HG03354 (cell line): ENCODE measurements at regions not wholly inside any gene's neighbourhood (a gene's known extent, or its start where the extent isn't known, plus 50 kb on each side); places are given as distances from the start of the nearest gene placed in this dataset.

ENCODE experiments used
- ATAC-seq: cut with Tn5 transposase; IDR thresholded peaks from one replicate; pipeline ENCODE4 v1.9.1; 2021; ENCODE audit warnings: mild to moderate bottlenecking; ENCODE audit not compliant: unreplicated experiment, poor library complexity, severe bottlenecking

DNA sequence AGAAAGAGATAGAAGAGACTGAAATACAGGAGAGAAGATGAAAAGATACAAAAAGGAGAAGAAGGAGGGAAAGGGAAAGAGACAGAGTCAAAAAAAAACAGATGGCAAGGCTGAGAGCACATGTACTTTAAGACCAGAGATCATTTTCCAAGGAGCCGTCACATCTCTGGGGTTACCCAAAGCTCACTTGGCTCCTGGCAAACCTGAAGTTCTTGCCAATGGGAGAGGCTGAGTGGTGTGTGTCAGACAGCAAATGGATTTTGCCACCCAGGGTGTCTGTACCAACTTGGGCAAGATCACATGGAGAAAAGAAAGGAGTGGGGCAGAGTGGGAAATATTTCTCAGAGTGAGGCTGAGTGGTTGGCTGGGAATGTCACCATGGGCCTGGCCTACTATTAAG lies 219.3 kb upstream of the TNP1 start:
- no peak for ATAC-seq

DNA sequence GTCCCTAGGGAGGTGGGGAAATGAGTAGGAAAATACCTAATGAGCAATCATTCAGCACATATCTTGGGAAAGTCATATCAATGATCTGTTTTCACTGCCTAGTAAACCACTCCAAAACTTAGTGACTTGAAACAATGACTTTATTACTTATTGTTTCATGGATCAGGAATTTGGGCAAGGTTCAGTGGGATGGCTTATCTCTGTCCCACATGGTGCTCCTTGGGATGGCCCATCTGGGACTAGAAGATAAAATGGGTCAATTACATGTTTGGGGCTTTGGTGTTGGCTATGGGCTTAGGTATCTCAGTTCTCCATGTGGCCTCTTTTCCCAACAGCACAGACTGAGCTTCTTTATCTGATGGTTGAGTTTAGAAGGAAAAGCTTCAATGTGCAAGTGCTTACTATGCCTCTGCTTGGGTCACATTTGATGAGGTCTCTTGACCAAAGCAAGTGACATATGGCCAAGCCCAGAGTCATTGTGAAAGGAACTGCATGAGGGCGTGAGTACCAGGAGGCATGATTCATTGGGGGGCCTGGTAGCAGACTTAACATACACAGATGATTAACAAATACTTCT lies 218.1 kb upstream of the TNP1 start:
- ATAC-seq, result peak; percentile 59

DNA sequence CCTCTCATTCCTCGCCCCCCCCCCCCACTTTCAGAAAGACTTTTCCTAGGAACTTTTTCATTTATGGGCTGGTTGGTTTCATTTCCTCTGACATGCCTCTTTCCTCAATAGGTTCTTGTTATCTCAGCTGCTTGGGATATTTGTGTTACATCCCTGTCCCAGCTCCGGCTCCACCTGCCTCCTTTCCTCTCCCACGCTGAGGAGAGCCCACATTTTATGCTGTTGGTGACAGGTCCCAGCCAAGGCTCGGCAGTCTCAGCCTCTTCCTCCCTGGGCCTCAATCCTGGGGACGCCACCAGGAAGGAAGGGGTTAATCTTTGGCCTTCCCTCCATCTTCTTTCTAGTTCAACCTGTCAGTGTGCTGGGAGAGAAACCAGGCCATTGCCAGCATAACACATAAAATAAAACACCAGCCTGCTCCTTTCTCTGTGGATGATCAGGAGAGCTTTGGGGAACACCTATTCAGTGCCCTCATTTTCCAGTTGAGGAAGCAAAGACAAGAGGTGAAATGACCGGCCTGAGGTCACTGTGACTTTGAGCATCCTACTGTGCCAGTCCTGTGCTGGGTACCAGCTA lies 216.9 kb upstream of the TNP1 start:
- no peak for ATAC-seq

DNA sequence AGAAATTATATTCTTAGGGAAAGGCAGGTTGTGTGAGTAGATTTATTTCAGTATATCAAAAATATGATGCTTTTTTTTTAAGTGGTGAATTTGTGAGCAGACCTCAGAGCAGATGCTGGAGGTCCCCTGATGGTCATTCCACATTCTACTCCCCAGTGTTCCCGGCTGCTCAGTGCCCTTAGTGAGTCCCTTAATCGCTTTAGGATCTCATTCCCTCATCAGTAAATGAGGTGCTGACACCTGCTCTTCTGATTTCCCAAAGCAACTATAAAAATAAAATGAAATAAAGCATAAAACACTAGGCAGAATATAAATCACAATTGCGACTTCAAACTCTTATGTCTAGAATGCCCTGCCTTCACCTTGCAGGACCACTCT lies 216.2 kb upstream of the TNP1 start:
- no peak for ATAC-seq

DNA sequence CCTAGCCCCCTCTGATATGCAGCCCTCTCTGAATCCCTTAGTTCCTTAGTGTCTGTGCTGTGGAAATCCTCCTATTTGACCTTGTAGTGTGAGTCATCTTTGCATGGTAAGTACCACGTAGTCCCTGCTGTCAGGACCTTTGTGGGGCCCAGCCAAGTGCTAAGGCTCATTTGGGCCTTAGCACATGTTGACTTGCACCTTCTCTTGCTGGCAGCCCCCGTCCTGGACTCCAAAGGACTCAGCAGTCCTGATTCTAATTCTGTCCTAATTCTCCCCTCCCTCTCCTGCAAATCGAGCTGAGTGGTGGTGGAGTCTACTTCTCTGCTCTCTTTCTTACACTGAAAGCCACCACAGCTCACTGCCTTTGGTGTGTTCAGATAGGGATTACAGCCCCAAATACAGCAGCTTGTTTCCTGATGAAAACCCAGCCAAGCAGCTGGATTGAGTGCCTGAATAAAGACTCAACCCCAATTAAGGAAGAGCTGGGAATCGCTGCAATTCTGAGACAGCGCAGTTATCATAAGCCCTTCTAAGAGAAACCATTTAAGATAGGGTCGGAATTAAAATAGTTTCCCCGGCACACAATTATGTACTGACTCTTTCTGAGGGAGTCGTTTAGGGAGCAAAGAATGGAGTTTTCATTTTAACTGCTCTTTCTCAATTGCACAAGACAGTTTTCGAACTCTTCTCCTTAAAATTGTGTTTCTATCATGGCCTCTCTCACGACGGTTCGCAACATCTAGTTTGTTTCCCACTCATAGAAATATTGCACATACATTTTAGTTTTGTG lies 215.6 kb upstream of the TNP1 start:
- no peak for ATAC-seq

DNA sequence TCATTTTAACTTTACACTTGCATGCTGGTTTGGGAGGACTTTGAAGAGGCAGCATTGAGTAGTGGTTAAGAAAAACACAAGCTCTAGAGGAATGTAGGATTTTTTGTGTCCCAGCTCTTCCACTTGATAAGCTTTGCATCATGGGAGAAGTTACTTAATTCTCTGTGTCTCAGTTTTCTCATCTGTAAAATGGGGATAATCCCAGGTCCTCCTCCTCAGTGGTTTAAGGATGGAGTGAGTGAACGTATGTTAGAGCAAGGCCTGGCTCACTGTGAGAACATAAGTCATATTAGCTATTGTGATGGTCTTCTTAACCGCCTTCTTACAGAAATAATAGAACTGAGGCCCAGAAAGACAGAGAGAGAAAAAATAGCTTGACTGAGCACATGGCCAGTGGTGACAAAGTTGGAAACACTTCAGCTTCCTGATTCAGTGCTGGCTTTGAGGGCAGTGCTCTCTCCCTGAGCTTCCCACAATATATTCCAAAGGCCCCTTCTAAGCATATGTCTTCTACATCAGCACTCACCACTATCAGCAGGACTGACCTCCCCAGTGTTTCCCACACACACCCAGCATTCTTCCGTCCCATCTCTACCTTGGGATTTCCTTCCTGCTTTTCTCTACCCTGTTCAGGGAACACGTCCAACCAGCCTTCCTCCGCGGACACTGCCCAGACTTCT lies 214.9 kb upstream of the TNP1 start:
- no peak for ATAC-seq

DNA sequence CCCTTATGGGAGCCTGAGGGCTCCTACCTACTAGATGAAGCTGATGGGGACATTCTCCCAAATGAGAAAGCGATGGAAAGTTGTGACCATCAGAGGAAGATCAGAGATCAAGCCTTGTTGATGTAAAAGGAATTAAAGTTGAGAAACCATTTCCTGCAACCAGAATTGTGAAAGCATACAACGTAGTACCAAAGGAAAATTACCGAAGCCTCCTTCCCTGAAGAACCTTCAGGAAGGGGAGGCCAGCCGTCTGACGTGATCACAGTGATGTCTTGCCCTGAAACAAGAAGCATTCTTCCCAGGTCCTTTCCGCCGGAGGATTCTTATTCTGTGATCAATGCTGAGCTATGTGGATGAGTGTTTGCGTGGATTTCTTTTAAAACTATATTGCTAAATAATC lies 211.6 kb upstream of the TNP1 start:
- ATAC-seq, result no peak

DNA sequence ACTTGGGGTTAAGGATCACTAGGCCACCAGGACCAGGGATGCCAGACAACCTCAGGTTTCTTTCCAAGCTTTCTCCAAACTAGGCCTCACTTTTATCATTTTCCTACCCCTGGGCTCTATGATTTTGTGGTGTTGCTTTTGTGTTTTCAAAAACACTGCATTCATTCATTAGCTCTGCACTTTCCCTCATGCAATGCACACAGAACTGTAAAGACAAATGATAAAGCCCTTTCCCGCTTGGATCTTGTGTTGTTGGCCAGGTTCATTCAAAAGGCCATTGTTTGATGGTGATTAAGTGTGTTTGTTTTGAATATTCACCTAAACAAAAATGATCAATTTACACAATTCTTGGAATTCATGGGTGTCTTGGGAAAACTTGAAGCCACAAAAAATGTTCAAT lies 210.7 kb upstream of the TNP1 start:
- no peak for ATAC-seq

DNA sequence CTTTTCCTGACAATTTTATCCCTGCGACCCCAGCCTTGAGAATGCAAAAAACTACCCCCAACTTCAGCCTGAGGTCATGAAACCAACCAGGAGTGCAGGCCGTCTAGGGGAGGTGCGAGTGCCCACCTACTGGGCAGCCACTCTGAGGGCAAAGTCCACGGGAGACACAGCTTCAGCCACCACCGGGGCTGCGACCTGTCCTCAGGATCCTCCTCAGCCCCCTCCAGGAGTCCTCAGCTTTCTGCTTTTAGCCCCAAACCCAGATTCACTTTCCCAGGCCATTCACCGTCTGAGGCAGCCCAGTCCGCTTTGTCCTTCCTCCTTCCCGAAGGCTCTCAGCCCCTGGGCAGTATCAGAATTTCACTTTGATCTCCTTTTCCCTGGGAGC lies 210.2 kb upstream of the TNP1 start:
- no peak for ATAC-seq

DNA sequence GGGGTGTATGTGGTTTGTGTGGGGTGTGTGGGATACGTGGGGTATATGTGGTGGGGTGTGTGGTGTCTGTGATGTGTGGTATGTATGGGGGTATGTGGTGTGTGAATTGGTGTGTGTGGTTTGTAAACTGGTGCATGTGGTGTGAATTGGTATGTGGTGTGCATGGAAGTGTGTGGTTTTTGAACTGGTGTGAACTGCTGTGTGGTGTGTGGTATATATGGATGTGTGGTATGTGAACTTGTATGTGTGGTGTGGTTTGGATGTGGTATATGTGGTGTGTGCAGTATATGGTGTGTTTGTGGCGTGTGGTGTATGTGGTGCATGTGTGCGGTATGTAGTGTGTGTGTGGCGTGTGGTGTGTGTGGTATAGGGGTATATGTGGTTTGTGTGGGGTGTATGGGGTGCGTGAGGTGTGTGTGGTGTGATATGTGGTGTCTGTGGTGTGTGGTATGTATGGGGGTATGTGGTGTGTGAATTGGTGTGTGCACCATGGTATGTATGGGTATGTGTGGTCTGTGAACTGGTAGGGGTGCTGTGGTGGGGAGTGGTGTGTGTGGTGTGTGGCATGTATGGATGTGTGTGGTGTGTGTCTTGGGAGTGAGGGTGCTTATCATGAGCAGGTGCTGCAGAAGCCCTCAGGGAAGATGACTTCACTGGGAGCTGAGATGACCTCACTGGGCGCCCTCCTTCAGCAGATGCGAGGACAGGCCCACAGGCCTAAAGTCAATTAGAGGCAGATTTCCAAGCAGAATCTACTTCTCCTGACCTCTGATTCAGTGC lies 209.6 kb upstream of the TNP1 start:
- no peak for ATAC-seq

DNA sequence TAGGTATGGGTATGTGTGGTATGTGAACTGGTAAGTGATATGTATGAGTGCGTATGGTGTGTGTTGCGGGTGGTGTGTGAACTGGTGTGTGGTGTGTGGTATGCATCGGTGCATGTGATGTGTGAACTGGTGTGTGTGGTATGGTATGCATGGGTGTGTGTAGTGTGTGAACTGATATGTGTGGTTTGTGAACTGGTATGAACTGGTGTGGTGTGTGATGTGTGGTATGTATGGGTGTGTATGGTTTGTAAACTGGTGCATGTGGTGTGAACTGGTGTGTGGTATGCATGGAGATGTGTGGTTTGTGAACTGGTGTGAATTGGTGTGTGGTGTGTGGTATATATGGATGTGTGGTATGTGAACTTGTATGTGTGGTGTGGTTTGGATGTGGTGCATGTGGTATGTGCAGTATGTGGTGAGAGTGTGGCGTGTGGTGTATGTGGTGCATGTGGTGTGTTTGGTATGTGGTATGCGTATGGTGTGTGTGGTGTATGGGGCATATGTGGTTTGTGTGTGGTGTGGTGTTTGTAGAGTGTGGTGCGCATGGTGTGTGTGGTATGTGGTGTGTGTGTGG lies 208.9 kb upstream of the TNP1 start:
- ATAC-seq, result no peak

DNA sequence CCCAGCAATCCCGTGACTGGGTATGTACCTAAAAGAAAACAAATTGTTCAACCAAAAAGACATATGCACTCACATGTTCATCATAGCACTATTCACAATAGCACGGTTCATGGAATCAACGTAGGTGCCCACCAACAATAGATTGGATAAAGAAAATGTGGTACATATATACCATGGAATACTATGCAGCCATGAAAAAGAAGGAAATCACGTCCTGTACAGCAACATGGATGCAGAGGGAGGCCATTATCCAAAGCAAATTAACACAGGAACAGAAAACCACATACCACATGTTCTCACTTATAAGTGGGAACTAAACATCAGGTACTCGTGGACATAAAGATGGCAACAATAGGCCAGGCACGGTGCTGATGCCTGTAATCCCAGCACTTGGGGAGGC lies 207.9 kb upstream of the TNP1 start:
- ATAC-seq, result no peak

DNA sequence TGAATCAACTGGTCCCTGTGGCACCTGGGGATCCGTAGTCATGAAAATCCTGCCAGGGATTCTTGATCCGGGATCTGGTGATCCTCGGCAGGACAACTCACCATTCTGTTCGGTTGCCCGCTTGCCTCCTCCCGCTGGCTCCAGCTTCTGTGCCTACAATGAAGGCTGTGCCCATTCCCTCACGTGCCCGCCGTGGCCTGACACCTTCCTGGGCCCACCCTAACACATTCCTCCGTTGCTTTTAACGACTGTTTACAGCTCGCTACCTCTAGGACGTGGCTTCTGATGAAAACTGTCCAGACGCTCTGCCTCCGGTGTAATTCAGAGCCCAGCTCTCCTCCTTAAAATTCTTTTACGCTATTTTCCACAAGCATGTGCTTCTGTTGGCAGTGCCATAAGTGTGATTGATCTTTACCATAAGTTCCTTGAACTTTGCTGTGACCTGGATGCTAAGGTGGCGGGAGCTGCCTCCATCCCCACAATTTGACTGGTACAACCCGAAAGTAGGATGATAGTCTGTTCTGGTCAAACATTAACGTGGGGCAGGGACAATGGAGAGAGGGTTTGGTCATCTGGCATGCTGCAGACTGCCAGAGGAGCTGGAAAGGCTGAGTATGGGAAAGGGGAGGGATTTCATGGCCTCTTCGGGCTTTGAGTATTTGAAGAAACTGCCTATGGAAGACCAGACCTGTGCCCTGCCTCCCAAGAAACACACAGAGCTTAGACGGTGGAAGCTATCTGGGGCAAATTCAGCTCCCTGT lies 206.8 kb upstream of the TNP1 start:
- no peak for ATAC-seq

DNA sequence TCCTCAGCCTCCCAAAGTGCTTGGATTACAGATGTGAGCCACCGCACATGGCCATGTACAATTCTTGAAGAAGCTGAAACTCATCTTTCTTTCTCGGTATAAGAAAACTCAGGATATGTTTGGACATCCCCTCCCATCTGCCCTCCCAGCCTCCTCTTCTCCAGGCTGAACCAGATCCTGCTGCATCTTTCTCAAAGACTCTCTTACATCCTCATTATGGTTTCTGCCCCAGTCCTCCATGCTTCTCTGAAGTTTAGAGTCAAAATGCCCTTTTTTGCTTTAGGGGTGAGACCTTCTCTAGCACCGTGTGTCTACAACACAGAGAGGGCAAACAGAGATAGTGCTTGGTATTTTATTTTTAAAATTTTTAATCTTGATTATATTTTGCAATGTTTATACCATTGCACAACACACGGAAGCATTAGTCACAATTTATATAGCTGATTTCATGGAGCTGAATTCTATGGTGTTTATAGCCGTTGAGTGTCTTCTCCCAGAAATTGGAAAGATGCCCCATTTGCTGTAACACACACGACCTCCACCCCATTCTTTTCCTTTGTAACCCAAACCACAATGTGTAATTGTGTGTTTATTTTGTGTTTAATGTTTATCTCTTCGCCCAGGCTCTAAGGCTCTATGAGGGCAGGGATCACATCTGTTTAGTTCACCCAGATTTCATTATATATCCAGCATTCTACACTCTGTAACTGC lies 206.0 kb upstream of the TNP1 start:
- no peak for ATAC-seq

DNA sequence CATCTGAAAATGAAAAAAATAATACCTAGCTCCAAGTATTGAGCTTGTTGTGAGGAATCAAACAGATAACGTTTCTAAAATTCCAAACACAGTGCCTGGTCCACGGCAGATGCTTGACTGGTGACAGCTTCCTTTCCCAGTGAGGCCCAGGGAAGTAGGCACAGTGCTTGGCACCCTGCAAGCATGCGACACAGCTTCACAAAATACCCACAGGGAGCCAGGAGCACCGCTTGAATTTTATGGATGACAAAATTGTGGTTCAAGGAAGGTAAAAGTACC lies 205.1 kb upstream of the TNP1 start:
- no peak for ATAC-seq

DNA sequence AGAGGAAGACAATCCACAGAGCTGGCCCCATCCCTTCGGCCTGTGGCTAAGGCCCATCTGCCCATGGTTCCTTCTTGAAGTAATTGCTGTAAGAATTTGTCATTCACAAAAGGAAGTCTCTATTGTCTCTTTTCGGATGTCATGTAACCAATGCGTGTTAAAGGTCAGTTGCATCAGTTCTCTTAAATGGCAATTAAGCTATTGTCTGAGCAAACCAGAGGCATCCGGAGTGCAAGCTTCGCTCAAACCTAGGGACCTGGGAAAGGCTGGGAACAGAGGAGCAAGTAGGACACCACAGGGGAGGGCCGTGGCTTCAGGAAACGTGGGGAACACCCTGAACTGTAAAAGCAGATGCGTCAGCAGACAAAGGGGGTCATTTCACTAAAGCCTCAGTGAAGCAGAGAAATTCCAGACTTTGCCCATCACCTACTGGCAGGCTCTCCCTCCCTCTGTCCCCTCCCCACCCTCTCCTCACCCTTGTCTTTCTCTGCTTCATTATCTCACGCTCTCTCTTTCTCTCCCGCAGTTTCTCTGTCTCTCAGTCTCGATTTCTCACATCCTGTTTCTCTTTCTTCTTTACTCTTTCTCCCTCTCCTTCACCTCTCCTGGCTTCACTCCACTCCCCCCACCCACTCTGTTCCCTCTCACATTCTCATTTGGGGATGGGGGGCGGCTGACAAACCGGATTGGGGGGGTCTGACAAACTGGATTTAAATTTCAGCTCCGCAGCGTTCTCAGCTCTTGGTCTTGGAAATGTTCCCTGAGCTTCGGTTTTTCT lies 204.6 kb upstream of the TNP1 start:
- no peak for ATAC-seq

DNA sequence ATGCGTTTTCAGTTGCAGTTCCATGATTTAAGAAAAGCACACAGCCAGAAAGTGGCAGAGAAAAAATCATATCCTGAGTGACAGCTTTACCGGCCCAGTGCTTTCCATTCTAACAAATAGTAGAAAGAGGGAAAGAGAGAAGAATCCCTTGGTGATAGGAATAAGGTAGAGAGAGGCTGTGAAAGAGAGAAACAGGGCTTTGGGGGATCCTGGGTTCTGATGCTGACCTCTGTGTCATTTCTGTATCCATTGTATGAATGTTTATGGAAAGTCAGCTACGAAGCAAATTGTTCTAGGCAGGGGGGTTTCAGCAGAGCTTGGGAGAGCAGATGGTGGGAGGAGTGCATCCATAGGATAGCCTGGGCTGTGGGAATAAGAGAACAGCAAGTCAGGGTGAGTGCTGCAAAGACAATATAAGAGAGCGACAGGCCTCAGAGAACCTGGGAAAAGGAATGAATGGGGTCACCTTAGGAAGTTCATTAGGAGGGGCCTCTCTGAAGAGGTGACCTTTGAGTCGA lies 203.4 kb upstream of the TNP1 start:
- ATAC-seq, result no peak

DNA sequence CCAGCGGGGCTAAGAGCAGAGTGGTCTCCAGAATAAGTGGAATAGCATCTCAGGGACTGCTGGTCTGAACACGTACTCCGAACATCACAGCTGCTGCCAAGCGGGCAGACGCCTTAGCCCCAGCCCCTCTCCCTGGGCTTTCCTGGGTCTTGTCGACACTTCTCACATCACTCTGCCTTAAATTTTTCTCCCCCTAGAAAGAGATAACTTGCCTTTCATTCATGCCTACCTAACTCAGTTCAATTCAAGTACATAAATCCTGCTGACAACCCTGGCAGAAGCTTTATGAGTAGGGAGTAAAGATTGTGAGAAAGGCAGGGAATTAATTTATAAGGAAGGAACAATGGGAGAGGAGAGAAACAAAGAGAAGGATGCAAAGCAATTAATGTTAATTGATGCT lies 202.9 kb upstream of the TNP1 start:
- no peak for ATAC-seq
